ENCODE measurements at regions not wholly inside any gene's neighbourhood (a gene's known extent, or its start where the extent isn't known, plus 50 kb on each side); places are given as distances from the start of the nearest gene placed in this dataset.

- TF ChIP-seq, protein P1, sequence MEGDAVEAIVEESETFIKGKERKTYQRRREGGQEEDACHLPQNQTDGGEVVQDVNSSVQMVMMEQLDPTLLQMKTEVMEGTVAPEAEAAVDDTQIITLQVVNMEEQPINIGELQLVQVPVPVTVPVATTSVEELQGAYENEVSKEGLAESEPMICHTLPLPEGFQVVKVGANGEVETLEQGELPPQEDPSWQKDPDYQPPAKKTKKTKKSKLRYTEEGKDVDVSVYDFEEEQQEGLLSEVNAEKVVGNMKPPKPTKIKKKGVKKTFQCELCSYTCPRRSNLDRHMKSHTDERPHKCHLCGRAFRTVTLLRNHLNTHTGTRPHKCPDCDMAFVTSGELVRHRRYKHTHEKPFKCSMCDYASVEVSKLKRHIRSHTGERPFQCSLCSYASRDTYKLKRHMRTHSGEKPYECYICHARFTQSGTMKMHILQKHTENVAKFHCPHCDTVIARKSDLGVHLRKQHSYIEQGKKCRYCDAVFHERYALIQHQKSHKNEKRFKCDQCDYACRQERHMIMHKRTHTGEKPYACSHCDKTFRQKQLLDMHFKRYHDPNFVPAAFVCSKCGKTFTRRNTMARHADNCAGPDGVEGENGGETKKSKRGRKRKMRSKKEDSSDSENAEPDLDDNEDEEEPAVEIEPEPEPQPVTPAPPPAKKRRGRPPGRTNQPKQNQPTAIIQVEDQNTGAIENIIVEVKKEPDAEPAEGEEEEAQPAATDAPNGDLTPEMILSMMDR (IDR thresholded peaks at IDR 0.05 in 2 of 3, conservative IDR thresholded peaks at IDR 0.05 in 1 of 3; ENCODE audit: borderline replicate concordance in 1 of 3, insufficient read depth in 1 of 3, low read depth in 2 of 3, low read length in 2 of 3), result no peak
- TF ChIP-seq RAD21 (IDR thresholded peaks at IDR 0.05; ENCODE audit: low read depth), result no peak; the same call in 1 of the 2 replicates
- no peak for TF ChIP-seq SIN3A (IDR thresholded peaks at IDR 0.05; ENCODE audit: low read depth)
- peak; percentile 63; the same call in 1 of the 2 replicates for TF ChIP-seq SP1 (IDR thresholded peaks at IDR 0.05; ENCODE audit: low read depth)
- TF ChIP-seq EZH2phosphoT487 (IDR thresholded peaks at IDR 0.05; ENCODE audit: borderline replicate concordance), result no peak
Measured at GRCh38 chr9:108056805-108057386, 567.3 kb upstream of the KLF4 start.

All from HCT116 (cell line).